ENCODE measurements at regions not wholly inside any gene's neighbourhood (a gene's known extent, or its start where the extent isn't known, plus 50 kb on each side); places are given as distances from the start of the nearest gene placed in this dataset.
"Not testable (repeated sequence)": the region's sequence is repeated elsewhere in the genome, so short reads cannot be mapped to it uniquely, and the experiment has no call there.

GRCh38 chr10:118948786-118949185 is 80.7 kb upstream of the NANOS1 start:
- no peak for DNase-seq (ENCODE audit: low read depth)

GRCh38 chr10:118950190-118950680 is 79.3 kb upstream of the NANOS1 start:
- DNase-seq (ENCODE audit: low read depth): peak; percentile 71

- DNase-seq (ENCODE audit: low read depth): no peak
These were observed 78.4 kb upstream of the NANOS1 start for GRCh38 chr10:118950997-118951637.

GRCh38 chr10:118952493-118953295 is 76.8 kb upstream of the NANOS1 start:
- no peak for DNase-seq (ENCODE audit: low read depth)

- DNase-seq (ENCODE audit: low read depth): no peak
These were observed 75.7 kb upstream of the NANOS1 start for GRCh38 chr10:118953598-118954393.

GRCh38 chr10:118955531-118955930 is 74.0 kb upstream of the NANOS1 start:
- no peak for DNase-seq (ENCODE audit: low read depth)

- DNase-seq (ENCODE audit: low read depth): no peak
These were observed 73.3 kb upstream of the NANOS1 start for GRCh38 chr10:118955951-118956801.

GRCh38 chr10:118956802-118957442 is 72.6 kb upstream of the NANOS1 start:
- DNase-seq (ENCODE audit: low read depth): no peak

GRCh38 chr10:118957443-118957825 is 72.1 kb upstream of the NANOS1 start:
- no peak for DNase-seq (ENCODE audit: low read depth)

- no peak for DNase-seq (ENCODE audit: low read depth)
These were observed 71.5 kb upstream of the NANOS1 start for GRCh38 chr10:118957966-118958365.

GRCh38 chr10:118958559-118958958 is 71.0 kb upstream of the NANOS1 start:
- DNase-seq (ENCODE audit: low read depth): no peak

- peak; percentile 90 for DNase-seq (ENCODE audit: low read depth)
These were observed 70.3 kb upstream of the NANOS1 start for GRCh38 chr10:118958984-118959925.

- no peak for DNase-seq (ENCODE audit: low read depth)
These were observed 69.1 kb upstream of the NANOS1 start for GRCh38 chr10:118960157-118961090.

GRCh38 chr10:118961436-118961835 is 68.1 kb upstream of the NANOS1 start:
- no peak for DNase-seq (ENCODE audit: low read depth)

- DNase-seq (ENCODE audit: low read depth): not testable (repeated sequence)
These were observed 67.1 kb upstream of the NANOS1 start for GRCh38 chr10:118962331-118962868.

GRCh38 chr10:118963341-118963740 is 66.2 kb upstream of the NANOS1 start:
- no peak for DNase-seq (ENCODE audit: low read depth)

GRCh38 chr10:118963933-118964332 is 65.6 kb upstream of the NANOS1 start:
- no peak for DNase-seq (ENCODE audit: low read depth)

GRCh38 chr10:118964476-118964875 is 65.0 kb upstream of the NANOS1 start:
- DNase-seq (ENCODE audit: low read depth): not testable (repeated sequence)

Measured in renal cortical epithelial cell (primary cell).